DMS53 treated with DMSO at 0.1 percent for 48 hours (cell line): ENCODE measurements at regions not wholly inside any gene's neighbourhood (a gene's known extent, or its start where the extent isn't known, plus 50 kb on each side); places are given as distances from the start of the nearest gene placed in this dataset.

ENCODE experiments used
- DNase-seq: peaks from one replicate; lab custom pipeline; 2025; ENCODE audit not compliant: unreplicated experiment; lab: John Stamatoyannopoulos, UW

DNA sequence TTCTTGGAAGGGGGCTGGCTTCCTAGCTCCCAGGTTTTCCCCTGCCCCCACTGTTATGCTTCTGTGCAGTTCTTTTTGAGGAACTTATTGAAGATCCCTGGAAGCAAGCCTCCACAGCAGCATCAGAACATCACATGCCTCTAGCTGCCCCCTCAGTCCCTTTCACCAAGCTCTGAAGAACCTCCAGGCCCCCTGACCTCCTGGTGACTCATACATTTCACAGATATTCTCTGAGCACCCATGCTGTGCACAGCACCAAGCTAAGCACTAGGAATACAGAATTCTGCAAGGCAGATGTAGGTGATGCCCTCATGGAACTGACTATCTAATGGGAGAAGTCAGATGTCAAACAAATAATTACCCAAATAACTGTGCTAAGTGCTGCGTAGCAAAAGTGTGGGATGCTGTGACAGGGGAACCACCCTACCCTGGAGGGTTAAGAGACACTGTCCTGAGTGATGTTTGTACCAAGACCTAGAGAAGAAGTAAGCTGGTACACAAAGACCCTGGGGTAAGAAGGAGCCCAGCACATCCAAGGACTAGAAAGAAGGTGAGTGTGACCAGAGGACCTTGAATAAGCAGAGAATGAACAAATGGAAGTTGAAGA is 213.7 kb upstream of the NR4A3 start:
- DNase-seq = no peak

DNA sequence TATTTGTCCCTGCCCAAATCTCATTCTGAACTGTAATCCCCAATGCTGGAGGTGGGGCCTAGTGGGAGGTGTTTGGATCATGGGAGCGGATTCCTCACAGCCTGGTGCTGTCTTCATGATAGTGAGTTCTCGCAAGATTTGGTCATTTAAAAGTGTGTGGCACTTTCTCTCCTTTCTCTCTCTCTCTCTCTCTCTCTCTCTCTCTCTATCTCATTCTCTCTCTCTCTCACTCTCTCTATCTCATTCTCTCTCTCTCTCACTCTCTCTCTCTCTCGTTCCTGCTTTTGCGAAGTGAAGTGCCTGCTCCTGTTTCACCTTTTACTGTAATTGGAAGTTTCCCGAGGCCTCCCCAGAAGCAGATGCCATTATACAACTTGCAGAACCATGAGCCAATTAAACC is 207.3 kb upstream of the NR4A3 start:
- no peak for DNase-seq

GRCh38 chr9:99621040-99621439 is 200.6 kb upstream of the NR4A3 start:
- no peak for DNase-seq

- no peak for DNase-seq
These were observed 199.0 kb upstream of the NR4A3 start for GRCh38 chr9:99622679-99623078.

DNA sequence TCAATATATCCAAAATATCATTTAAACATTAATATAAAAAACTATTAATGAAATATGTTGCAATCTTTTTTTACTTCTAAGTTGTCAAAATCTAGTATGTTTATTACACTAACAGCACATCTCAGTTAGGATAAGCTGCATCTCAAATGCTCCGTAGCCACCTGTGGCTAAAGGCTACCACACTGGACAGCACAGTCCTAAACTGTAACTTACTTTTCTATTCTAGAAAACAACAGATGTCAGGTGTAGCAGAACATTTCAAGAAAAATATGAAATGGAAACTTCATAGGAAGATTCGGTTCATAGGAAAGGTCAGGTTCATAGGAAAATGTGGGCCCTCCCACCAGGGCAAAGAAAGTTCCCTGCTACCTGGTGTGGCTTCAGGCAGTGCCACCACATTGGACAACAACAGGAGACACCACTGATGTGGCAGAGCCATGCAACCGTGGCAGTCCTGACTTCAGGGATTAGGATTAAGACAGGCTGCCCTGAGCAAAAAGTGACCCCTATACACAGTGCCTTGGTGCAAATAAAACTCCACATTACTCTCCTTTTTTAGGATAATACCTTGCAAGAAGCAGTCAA is 197.8 kb upstream of the NR4A3 start:
- DNase-seq = no peak

GRCh38 chr9:99624499-99625233 is 197.0 kb upstream of the NR4A3 start:
- DNase-seq = no peak

DNA sequence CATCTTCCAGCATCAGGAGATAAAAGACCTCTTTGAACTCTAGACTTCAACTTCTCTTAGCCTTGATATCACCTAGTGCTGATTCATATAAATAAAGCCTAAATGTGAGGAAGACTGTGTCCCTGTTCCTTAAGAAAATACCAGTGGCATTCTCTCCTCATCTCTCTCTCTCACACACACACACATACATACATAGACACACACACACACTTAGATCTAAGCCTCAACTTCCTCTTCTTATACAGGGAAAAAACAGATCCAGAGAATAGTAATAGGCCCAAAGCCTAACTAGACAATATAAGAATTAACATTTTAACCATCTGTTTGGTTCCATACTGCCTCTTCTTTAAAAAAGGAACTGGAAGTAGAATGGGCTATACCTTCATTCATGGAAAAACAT is 195.3 kb upstream of the NR4A3 start:
- DNase-seq = no peak

DNA sequence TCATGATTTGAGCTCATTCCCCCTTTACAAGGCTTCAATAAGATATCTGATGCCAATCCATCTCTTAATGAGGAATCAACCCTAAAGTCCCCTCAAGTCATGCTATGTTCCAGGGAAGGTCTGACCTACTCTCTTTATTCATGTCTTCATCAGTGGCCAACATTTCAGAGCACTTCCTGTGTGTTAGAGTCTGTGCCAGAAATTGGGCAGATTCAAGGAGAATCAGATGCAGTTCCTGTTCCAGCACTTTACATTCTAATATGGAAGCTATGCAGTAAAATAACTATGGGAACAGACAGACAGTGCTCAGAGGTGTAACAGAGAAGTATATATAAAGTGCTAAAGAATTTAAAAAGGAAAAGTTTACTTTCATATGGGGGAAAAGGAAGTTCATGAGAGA is 193.4 kb upstream of the NR4A3 start:
- no peak for DNase-seq

- DNase-seq = no peak
These were observed 192.7 kb upstream of the NR4A3 start for GRCh38 chr9:99628849-99629620.

DNA sequence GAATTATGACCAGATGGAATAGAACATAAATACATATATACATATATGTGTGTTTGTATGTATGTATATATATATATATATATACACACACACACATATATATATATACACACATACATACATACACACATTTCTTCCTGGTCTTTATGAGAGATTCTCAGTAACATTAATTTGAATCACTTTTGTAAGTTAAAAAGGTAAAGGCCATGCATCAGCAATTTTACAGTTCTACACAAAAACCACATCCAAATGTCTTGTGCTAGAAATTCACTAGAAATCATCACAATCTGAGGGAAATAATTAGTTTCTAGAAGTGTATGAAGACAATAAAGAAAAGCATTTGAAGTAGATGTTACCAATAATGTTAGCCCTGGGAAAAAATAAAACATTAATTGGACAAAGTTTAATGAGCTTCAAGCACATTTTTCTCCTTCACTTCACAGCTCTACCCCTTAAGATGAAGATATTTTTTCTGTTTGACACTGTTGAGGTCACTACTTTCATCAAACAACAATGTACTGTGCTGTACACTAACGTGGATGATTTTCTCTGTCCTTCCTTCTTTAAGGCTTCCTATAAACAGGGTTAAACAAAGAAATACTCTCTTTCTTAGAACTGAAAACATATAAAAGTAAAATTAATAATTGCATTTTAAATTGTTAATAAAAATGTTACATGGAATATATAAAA is 189.2 kb upstream of the NR4A3 start:
- DNase-seq = no peak

GRCh38 chr9:99633265-99633664 is 188.4 kb upstream of the NR4A3 start:
- DNase-seq = no peak

DNA sequence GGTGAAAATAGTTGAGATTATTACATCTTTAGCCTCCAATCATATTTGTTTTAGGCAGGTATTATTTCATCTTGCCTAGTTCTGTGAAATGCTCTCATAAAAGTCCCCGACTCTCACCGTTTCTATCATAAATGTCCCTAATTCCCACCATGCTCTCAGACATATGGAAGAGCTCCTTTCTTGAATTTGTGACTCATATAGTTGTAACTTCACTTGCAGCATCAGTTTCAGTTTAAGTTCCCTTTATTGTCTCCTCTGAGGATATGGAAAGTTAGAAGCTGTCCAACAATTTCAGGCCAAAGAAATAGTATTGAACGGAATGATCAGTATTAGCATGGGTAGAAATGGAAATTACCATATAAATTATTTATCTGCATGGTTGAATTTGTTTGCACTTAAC is 187.5 kb upstream of the NR4A3 start:
- no peak for DNase-seq

DNA sequence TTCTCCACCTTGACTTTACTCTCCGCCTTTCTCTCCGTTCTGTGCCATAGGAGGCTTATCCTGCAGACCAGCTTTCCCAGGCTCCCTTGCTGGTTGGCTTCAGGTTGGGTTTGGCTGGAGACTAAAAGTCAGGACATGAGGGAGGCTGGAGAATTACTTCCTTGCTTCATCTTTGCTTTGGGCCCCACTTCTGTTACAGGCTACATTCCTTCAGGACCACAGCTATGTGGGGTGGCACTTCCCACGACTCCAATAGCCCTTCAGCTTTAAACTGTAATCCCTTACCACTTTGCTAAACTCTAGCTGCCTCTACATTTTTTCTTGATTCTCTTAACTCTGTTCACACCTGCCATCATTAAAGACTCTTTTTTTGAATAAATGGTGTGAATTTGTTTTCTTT is 186.7 kb upstream of the NR4A3 start:
- DNase-seq = no peak

- DNase-seq = no peak
These were observed 184.0 kb upstream of the NR4A3 start for GRCh38 chr9:99637641-99638040.

GRCh38 chr9:99638971-99639370 is 182.7 kb upstream of the NR4A3 start:
- no peak for DNase-seq

DNA sequence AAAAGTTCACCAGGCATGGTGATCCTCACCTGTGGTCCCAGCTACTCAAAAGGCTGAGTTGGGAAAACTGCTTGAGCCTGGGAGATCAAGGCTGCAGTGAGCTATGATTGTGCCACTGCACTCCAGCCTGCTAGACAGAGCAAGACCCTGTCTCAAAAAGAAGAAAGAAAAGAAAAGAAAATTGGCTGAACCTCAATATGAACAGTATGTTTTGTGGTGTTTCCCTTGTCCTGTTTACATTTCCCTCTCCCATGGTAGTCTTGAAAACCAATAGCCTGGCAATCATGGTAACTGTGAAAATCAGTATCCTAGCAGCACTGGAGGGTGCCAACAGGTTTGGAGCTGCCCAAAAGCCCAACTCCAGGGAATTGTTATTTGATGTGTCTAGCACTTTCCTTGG is 174.1 kb upstream of the NR4A3 start:
- DNase-seq = no peak

- DNase-seq = no peak
These were observed 171.4 kb upstream of the NR4A3 start for GRCh38 chr9:99650187-99650874.

- DNase-seq = no peak
These were observed 161.5 kb upstream of the NR4A3 start for GRCh38 chr9:99660191-99660636.

DNA sequence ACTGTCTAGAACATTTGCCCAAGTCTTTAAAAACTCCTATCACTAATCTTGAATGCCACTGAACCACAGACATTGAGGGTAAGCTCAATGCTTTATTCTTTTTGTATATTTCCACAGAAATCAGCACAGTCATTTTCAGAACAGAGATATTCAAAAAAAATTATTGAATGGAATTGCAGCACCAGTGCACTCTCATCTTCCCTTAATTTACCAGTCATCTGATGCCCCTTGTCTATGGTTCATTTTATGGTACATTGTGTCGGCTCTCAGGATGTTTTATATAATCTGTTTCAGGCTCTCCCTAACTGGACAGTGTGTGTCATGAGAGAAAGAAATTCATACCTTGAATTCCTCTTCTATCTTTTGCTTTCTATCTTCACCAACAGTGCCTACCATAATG is 158.4 kb upstream of the NR4A3 start:
- DNase-seq = no peak

DNA sequence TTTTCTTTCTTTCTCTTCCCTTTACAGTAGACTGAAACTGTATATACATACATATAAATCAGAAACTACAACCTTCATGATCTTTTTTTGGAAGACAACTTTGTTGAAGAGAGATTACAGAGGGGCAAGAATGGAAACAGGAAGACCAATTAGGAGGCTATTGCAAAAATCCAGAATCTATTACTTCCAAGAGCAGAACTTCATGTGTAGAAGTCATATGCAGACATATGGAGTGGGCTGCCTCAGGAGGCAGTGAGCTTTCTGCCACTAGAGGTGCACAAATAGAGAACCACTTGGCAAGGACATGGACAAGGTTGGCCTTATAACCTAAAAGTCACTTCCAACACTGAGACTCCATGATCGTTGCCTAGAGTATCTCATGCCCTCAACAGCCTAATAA is 157.8 kb upstream of the NR4A3 start:
- no peak for DNase-seq

GRCh38 chr9:99666571-99666970 is 155.1 kb upstream of the NR4A3 start:
- DNase-seq = no peak
